Suprapubic skin (tissue), 4 donors: ENCODE measurements at regions not wholly inside any gene's neighbourhood (a gene's known extent, or its start where the extent isn't known, plus 50 kb on each side); places are given as distances from the start of the nearest gene placed in this dataset.

ENCODE experiments used
- DNase-seq, 2 donors: peaks; one replicate each; pipeline ENCODE4 v3.0.0-alpha.2; 2019; ENCODE audit warnings: low spot score in 2 of 2
- H3K27ac ChIP-seq: fragments of 200-600 bp; sonication (generic); one replicate; pipeline ENCODE4 v1.5.1; 2019
- H3K27me3 ChIP-seq: fragments of 200-600 bp; sonication (generic); one replicate; pipeline ENCODE4 v1.5.1; 2019
- H3K36me3 ChIP-seq: fragments of 200-600 bp; sonication (generic); one replicate; pipeline ENCODE4 v1.5.1; 2019
- H3K4me1 ChIP-seq: fragments of 200-600 bp; sonication (generic); one replicate; pipeline ENCODE4 v1.5.1; 2019
- H3K4me3 ChIP-seq: fragments of 200-600 bp; sonication (generic); one replicate; pipeline ENCODE4 v1.5.1; 2019; ENCODE audit warnings: mild to moderate bottlenecking
- H3K9me3 ChIP-seq: fragments of 200-600 bp; sonication (generic); one replicate; pipeline ENCODE4 v1.5.1; 2019
- EP300 ChIP-seq: sonication (generic); formaldehyde crosslinking; IDR thresholded peaks from one replicate; pipeline ENCODE4 v1.6.1; 2017; ENCODE audit warnings: antibody characterized with exemption
- POLR2A ChIP-seq, 2 donors: fragments of 450-650 bp; IDR thresholded peaks; one replicate each; pipeline ENCODE4 v1.6.1; 2017; ENCODE audit warnings: antibody characterized with exemption in 2 of 2, mild to moderate bottlenecking in 2 of 2, moderate library complexity in 2 of 2
- POLR2AphosphoS5 ChIP-seq, 3 donors: sonication (generic); formaldehyde crosslinking; IDR thresholded peaks; one replicate each; pipeline ENCODE4 v1.6.1; 2017; ENCODE audit warnings: antibody characterized with exemption in 3 of 3
- WGBS: methylation state at CpG from one replicate; pipeline ENCODE4 v1.1.5; 2018; 5-methylcytosine and 5-hydroxymethylcytosine counted together
- TF ChIP-seq, protein P1 (sequence below), 2 donors: fragments of 200-600 bp in 1 of 2; fragments of 450-650 bp in 1 of 2; sonication (generic) in 1 of 2; IDR thresholded peaks; one replicate each; pipeline ENCODE4 v1.5.1; 2016 to 2019; ENCODE audit warnings: antibody characterized with exemption in 2 of 2, mild to moderate bottlenecking in 1 of 2, moderate library complexity in 1 of 2

- H3K27me3 ChIP-seq = no peaks in the 10 kb centered on the region
- no peak overlapping the region for H3K27ac ChIP-seq
- no peaks in the 10 kb centered on the region for H3K9me3 ChIP-seq
- DNase-seq = no peak
- TF ChIP-seq POLR2AphosphoS5 (IDR thresholded peaks at IDR 0.05) (no peak), EP300 (no peak)
- H3K4me1 ChIP-seq = no peaks in the 10 kb centered on the region
- H3K4me3 ChIP-seq = no peak overlapping the region
- H3K36me3 ChIP-seq = no peaks in the 10 kb centered on the region
- 48% methylated on average over 2 of the region's 2 CpGs for WGBS
These were observed 356.0 kb downstream of the BMP2 start for GRCh38 chr20:7123457-7123856.

DNA sequence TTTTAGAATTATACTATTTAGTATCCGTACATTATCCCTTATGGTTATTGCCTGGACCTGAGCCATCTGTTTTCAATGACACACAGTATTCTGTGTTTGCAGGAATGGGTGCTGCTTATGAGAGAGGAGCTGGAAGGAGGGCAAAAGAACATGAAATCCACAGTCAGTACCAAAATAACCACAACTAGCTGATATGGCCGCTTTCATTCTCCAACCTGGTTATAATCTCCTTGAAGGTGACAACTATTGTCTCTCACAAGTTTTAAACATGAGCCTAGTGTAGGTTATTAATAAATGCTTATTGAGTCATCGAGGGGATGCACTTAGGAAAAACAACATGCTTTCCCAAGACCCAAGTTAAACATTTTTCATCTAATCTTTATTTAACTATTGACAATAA is 356.6 kb downstream of the BMP2 start:
- WGBS = 75% methylated on average over 3 of the region's 3 CpGs
- TF ChIP-seq POLR2AphosphoS5 (IDR thresholded peaks at IDR 0.05) (no peak), POLR2A (IDR thresholded peaks at IDR 0.05) (no peak), EP300 (no peak)
- TF ChIP-seq, protein P1, sequence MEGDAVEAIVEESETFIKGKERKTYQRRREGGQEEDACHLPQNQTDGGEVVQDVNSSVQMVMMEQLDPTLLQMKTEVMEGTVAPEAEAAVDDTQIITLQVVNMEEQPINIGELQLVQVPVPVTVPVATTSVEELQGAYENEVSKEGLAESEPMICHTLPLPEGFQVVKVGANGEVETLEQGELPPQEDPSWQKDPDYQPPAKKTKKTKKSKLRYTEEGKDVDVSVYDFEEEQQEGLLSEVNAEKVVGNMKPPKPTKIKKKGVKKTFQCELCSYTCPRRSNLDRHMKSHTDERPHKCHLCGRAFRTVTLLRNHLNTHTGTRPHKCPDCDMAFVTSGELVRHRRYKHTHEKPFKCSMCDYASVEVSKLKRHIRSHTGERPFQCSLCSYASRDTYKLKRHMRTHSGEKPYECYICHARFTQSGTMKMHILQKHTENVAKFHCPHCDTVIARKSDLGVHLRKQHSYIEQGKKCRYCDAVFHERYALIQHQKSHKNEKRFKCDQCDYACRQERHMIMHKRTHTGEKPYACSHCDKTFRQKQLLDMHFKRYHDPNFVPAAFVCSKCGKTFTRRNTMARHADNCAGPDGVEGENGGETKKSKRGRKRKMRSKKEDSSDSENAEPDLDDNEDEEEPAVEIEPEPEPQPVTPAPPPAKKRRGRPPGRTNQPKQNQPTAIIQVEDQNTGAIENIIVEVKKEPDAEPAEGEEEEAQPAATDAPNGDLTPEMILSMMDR (IDR thresholded peaks at IDR 0.05) = no peak
- Histone ChIP-seq H3K27ac (no peak overlapping the region), H3K36me3 (no peaks in the 10 kb centered on the region), H3K4me3 (no peak overlapping the region), H3K4me1 (no peaks in the 10 kb centered on the region), H3K27me3 (no peaks in the 10 kb centered on the region), H3K9me3 (no peaks in the 10 kb centered on the region)
- no peak for DNase-seq

- TF ChIP-seq EP300 = no peak
- TF ChIP-seq POLR2A (IDR thresholded peaks at IDR 0.05) = no peak
- TF ChIP-seq, protein P1 (IDR thresholded peaks at IDR 0.05) = no peak
- no peak for TF ChIP-seq POLR2AphosphoS5 (IDR thresholded peaks at IDR 0.05)
- H3K27me3 ChIP-seq = no peaks in the 10 kb centered on the region
- H3K9me3 ChIP-seq = no peaks in the 10 kb centered on the region
- no peaks in the 10 kb centered on the region for H3K36me3 ChIP-seq
- DNase-seq = no peak
- H3K4me1 ChIP-seq = no peaks in the 10 kb centered on the region
- H3K27ac ChIP-seq = no peak overlapping the region
- WGBS = 84% methylated on average over 1 of the region's 1 CpG
- H3K4me3 ChIP-seq = no peak overlapping the region
These were observed 369.4 kb downstream of the BMP2 start for GRCh38 chr20:7136886-7137285.

GRCh38 chr20:7137395-7138151 is 370.1 kb downstream of the BMP2 start:
- H3K27ac ChIP-seq = no peak overlapping the region
- WGBS = 71% methylated on average over 4 of the region's 4 CpGs
- H3K36me3 ChIP-seq = no peaks in the 10 kb centered on the region
- no peaks in the 10 kb centered on the region for H3K9me3 ChIP-seq
- H3K4me1 ChIP-seq = no peaks in the 10 kb centered on the region
- TF ChIP-seq EP300 (no peak), POLR2AphosphoS5 (IDR thresholded peaks at IDR 0.05) (no peak), POLR2A (IDR thresholded peaks at IDR 0.05) (no peak)
- TF ChIP-seq, protein P1 (IDR thresholded peaks at IDR 0.05) = no peak
- no peak for DNase-seq
- no peak overlapping the region for H3K4me3 ChIP-seq
- H3K27me3 ChIP-seq = no peaks in the 10 kb centered on the region

DNA sequence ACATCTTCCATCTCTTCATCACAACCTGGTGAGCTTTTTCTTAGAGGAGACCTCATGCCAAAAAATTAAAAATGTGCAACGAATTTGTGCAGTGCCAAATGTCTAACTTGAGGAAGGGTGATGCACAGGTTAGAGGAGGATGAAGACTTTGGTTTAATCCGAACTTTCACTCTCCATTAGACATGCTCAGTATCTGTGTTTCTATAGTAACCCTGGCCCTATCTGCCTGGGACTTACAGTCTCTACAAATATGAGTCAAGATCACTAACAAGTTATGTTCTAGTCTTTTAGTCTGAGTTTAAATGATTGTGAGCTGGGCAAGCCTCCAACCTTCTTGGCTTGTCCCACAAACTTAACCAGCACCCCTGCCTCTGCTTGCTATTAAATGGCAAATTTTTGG is 377.0 kb downstream of the BMP2 start:
- no peaks in the 10 kb centered on the region for H3K36me3 ChIP-seq
- no peak overlapping the region for H3K4me3 ChIP-seq
- no peaks in the 10 kb centered on the region for H3K27me3 ChIP-seq
- H3K4me1 ChIP-seq = no peaks in the 10 kb centered on the region
- DNase-seq = no peak
- WGBS = 72% methylated on average over 2 of the region's 2 CpGs
- no peak overlapping the region for H3K27ac ChIP-seq
- H3K9me3 ChIP-seq = no peaks in the 10 kb centered on the region
- TF ChIP-seq POLR2AphosphoS5 (IDR thresholded peaks at IDR 0.05) = no peak
- no peak for TF ChIP-seq EP300
- TF ChIP-seq, protein P1 (IDR thresholded peaks at IDR 0.05) = no peak
- TF ChIP-seq POLR2A (IDR thresholded peaks at IDR 0.05) = no peak
